Activated CD8-positive, alpha-beta memory T cell treated with anti-CD3 and anti-CD28 coated beads for 1 hour (primary cell): ENCODE measurements at regions not wholly inside any gene's neighbourhood (a gene's known extent, or its start where the extent isn't known, plus 50 kb on each side); places are given as distances from the start of the nearest gene placed in this dataset.
"Not testable (repeated sequence)": the region's sequence is repeated elsewhere in the genome, so short reads cannot be mapped to it uniquely, and the experiment has no call there.

Experiments used
- DNase-seq, 2 donors: peaks; one replicate each; pipeline ENCODE4 v3.0.0-alpha.2; 2020; ENCODE audit warnings: low read depth in 1 of 2; ENCODE audit errors: extremely low read depth in 1 of 2

DNA sequence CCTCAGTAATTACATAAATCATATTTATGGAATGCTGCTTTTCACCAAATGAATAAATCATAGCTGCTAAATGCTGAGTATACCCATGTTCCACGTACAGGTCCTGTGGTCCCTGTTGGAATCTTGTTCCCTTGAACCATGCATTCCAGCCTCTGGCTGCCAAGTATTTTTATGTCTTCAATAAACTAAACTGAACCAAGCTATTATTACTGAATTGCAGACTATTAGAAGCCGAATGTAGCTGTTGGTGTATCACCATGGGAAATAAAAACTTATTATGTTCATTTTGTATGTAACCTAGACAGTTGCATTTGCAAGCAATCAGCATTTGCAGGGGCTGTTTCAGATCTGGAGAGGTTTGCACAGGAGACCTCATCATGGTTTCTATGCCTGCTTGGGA lies 362.4 kb downstream of the ADCYAP1 start:
- DNase-seq = no peak

DNA sequence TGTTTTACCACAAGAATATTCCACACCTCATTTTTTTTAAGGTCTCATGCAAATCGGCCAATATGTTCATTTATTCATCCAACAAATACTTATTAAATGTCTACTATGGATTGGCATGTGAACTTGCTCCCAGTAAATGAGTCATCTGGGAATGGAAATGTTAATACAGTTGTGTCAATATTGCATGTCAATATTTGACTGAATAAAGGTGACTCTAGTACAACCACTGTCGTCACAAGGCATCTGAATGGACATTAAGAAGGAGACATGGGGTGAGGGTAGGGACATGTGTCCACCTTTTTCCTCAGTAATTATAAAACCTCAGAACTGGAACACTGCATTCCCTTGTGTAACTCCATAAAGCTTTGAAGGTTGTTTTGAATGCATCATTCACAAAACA lies 365.4 kb downstream of the ADCYAP1 start:
- DNase-seq = no peak

DNA sequence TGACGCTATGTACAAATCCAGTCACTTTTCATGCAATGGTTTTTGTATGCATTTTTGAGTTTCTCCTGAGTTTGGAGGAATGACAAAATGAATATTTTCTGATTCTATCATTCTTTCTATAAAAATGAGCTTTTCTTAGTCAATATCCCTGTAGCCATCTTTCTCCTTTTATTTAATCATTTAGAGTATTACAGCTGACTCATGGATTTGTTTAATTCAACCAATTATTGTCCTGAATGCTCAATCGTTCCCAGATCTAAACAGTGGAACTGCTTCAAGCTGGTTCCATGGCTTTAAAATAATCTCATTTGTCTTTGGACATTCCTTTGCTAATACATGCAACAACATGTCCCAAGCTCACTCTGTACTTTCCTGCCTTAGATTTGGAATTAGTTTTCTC lies 368.8 kb downstream of the ADCYAP1 start:
- DNase-seq = no peak

DNA sequence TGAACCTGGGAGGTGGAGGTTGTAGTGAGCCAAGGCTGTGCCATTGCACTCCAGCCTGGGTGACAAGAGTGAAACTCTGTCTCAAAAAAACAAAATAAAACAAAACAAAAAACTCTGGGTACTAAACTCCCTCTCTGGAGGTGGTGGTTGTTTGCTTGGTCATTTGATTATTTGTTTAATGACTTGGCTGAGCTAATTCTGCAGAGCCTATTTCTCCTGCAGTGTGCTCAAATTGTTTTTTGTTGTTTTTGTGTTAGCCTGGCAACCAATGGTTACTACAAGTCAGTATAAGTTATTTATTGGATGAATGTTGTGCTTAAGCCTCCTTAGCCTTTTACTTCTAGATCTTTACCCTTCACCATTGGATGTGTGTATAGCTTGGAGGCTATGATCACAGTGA lies 387.5 kb downstream of the ADCYAP1 start:
- DNase-seq = no peak

DNA sequence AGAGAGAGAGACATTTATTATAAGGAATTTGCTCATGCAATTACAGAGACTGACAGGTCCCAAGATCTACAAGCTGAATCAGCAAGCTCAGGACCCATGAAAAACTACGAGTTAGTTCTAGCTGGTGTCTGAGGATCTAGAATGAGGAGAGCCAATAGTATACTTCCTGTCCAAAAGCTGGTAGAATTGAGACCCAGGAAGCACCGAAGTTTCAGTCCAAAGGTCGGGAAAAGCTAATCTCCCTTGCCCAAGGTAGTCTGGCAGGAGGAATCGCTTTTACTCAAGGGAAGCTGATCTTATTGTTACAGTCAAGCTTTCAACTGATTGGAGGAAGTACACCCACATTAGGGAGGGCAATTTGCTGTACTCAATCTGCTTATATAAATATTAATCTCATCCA lies 389.6 kb downstream of the ADCYAP1 start:
- no peak for DNase-seq

DNA sequence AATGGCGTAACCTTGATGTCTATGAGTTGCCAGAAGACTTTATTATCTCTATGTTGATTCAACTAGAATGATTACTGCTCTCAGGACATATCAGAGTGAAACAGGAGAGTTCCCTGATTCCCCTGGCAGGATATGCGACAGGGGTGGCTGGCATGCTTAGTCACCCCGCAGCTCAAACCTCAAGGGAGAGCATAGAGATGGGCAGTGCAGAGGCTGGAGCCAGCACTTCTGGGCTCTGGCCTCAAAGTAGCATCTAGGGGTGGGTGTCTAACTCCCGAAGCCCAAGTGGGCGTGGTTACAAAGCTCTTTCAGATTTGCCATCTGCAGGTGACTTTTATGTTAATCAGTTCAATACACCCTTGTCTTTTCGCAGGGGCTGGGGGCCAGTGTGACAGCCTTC lies 391.6 kb downstream of the ADCYAP1 start:
- no peak for DNase-seq

DNA sequence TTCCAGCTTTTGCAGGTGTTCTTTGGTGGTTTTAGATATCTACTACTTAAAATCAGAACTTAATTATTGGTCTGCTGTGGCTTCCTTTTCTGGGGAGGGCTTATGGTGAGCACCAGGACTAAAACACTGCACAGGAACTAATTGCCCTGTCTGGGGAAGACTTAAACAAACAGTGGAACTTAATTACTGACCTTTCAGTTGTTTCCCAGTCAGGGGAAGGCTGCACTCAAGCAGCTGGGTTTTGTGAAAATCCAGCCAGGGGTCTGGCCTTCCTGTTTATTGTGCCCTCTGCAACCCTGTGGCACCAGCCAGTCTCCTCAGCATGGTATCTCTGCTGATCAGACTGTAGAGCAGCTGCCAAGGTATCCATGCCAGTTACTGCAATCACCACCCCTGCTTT lies 398.2 kb downstream of the ADCYAP1 start:
- DNase-seq = no peak

DNA sequence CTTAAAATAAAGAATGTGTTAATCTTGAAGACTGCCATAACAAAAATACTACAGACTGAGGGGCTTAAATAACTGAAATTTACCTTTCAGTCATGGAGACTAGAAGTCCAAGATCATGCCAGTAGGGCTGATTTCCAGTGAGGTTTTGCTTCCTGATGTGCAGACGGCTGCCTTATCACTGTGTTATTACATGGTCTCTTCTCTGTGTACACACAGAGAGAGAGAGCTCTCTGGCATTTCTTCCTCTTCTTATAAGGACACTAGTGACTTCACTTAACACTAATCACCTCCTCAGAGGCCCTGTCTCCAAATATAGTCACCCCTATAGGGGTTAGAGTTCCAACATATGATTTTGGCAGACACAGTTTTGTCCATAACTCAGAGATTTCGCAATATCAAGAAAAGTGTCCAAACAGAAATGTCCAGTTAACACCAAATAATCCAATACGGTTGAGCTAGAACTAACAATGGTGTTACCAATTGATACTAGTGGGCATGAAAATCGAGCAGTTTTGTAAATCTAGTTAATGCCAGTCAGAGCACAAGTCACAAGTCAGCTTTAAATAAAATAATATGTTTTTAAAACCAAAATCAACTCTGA lies 399.8 kb downstream of the ADCYAP1 start:
- DNase-seq = no peak

DNA sequence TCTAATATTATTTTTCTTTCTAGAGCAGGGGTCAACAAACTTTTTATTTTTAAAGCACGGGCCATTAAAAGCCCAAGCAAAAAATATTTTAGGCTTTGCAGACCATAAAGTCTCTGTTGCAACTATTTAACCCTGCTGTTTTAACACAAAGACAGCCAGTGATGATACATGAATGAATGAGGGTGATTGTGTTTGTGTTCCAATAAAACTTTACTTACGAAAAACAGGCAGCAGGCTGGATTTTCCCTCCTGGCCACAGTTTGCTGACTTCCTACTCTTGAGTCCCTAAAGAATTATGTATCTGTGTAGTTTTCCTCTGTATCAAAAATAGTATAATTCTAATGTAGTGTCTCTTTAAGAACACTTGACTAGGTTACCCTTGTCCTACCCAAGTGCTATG lies 402.0 kb downstream of the ADCYAP1 start:
- no peak for DNase-seq

DNA sequence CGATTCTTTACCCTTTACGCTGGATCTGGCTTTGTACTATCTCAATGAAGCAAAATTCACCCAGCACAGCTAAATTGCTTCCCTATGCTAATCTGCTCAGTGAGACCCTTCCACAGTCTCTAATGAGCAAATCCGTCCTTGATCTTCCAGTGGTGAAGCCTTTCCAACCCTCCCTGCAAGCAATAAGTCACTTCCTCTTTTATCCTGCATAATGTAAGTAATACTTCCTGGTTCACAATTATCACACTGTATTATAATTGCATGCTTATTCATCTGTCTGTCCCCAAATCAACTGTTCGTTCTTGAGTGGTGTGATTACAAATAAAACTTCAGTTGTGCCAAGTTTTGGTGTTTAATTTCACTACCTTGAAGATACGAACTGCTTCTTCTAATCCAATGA lies 404.0 kb downstream of the ADCYAP1 start:
- DNase-seq = no peak

DNA sequence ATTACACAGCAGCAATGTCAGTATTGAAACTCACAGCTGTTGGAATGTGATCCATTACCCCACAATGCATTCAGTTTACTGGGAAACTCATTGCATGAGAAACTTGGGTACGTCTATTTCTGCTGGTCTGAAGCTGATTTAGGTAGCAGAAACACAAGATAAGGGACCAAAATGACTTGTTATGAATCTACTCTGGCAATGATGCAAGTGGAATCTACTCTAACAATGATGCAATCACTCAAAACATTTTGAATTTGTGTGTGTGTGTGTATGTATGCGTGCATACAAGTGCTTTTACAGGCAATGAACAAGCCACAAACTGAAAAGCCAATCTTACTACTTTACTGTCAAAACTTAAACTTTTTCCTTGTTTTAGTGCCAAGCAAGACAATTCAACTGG lies 406.7 kb downstream of the ADCYAP1 start:
- no peak for DNase-seq

DNA sequence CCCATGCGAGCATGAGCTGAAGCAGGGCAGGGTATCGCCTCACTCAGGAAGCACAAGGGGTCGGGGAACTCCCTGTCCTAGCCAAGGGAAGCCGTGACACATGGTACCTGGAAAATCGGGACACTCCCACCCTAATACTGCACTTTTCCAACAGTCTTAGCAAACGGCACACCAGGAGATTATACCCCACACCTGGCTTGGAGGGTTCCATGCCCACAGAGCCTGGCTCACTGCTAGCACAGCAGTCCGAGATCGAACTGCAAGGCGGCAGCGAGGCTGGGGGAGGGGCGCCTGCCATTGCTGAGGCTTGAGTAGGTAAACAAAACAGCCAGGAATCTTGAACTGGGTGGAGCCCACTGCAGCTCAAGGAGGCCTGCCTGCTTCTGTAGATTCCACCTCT lies 430.7 kb downstream of the ADCYAP1 start:
- DNase-seq = not testable (repeated sequence)

DNA sequence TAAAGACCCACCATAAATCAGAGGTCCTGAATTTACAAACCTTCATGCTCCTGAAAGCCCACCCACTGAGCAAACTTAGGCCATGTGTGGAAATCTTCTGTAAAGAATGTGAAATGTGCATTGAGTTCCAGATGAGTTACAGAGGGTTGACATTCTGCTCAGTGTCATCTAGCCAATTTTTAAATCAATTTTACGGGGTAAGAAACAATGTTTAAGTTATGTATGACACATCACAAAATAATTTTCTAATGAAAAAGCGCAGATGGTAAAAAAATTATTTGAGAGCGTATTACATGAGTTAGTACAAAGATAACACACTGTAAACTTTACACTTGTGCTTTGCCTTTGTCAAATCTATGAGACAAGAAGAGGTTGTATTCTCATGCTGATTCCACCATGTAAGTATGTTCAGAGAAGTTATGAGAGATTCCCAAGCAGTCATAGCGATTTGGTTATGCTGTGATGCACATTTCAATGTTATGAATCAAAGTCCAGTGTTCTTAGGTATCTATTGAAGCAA lies 446.3 kb downstream of the ADCYAP1 start:
- no peak for DNase-seq

DNA sequence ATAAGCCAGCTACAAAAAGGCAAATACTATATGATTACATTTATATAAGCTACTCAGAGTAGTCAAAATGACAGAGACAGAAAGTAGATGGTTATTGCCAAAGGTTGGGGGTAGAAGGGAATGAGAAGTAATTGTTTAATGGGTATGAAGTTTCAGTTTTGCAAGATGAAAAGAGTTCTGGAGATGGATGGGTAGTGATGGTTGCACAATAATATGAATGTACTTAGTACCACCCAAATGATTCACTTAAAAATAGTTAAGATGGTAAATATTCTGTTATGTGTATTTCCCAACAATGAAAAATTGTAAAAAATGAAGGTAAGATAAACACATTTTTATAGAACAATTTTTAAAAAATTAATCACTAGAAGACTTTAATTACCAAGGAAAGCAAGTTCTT lies 448.4 kb downstream of the ADCYAP1 start:
- DNase-seq = no peak

DNA sequence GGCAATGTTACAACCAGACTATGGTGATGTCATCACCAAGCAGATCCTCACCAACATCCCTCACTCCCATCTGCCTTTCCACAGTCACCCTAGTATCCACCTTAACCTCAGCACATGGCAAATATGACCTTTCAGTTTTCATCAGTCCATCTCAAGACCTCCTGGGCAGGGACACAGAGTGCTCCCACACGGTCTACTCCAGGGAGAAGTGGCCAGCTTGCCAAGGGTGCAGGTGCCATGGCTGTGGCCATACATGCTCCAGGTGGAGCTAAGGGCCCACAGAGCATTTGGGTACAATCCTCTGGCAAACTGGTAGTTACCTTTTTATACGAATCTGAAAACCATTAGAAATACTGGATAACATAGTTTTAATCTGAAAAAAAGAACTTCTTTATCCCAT lies 453.1 kb downstream of the ADCYAP1 start:
- no peak for DNase-seq

DNA sequence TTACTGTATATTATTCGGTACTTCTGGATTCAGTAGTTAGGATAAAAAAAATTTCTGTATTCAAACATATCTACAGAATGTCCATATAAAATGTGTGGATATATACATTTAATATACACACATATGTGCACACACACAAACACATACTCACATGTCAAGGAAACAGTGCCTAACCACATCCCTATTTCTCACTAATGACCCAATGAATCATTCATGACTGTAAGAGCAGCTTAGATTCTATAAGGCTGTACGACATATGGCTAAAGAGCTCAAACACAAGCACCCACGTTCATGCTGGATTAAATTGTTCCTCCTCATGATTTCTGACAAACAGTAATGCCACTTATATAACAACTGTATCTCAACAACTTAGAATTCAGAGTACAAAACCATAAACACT lies 457.3 kb downstream of the ADCYAP1 start:
- DNase-seq = no peak

DNA sequence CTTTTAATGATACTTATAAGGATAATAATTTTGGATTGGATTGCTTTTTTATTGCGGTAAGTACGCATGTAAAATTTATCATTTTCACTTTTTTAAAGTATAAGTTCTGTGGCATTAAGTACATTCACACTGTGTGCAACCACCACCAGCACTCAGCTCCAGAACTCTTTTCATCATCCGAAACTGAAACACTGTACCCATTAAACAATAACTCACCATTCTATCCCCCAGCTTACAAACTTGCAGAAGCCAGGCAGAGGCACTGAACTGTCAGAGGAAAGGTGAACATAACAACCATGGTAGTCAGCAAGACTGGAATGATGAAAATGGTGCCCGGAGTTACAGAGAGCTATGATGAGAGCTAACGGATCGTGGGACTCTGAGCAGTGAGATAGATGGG lies 465.9 kb downstream of the ADCYAP1 start:
- DNase-seq = no peak

DNA sequence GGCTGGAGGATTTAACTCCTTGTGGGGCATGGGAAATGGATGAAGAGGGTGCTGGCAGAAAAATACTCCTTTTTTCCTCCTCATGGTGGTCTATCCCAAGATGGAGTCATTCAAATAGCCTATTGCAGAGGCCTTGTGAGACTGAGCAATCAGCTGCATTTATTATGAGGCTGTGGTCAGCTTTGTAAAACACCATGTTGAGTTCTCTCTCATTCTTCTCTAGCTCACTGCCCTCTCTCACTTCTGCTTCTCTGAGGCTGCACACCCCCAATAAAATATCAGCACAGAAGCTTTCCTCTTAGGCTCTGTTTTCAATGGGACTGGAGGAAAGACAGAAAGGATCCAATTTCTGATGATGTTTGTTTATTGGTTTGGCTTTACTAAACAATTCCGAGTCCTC lies 467.1 kb downstream of the ADCYAP1 start:
- no peak for DNase-seq

DNA sequence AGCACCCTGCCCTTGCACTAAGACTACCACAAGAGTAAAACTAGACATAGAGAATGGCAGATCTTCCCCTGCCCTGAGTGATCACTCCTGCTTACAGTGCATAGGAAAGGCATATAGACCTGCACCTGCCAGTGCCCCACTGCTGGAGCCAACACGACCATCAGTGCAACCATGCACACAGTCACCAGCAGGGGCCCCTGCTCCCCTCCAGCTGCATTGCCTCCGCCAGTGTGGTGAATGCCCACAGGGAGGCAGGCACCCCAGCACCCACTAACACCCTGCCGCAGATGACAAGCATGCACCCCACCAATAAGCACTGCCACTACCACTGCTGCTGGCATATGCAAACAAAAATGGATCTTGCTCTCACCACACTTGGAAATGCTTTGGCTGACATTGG lies 478.8 kb downstream of the ADCYAP1 start:
- DNase-seq = no peak

DNA sequence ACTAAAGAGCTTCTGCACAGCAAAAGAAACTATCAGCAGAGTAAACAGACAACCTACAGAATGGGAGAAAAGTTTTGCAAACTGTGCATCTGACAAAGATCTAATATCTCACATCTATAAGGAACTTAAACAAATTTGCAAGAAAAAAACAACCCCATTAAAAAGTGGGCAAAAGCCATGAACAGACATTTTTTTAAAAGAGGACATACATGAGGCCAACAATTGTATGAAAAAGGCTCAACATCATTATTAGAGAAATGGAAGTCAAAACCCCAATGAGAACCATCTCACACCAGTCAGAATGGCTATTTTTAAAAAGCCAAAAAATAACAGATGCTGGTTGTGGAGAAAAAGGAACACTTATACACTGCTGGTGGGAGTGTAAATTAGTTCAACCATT lies 483.8 kb downstream of the ADCYAP1 start:
- not testable (repeated sequence) for DNase-seq

DNA sequence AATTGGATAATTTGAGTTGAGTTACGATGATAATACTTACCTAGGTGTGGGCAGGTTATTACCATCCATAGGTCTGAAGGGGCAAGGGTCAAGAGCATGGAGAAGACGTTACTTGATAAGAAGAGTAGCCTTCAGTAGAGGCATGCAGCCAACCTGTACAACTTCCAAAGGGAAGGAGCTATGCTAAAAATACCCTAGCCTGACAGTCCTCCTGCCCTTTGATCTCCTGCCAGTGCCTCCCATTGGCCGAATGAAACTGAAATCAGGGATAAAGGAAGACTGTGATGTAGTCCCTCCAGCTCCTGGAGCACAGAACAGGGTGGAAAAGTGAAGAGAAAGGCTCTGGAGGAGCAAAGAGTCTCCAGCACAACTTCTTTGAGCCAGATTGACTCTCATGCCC lies 487.4 kb downstream of the ADCYAP1 start:
- DNase-seq = no peak

DNA sequence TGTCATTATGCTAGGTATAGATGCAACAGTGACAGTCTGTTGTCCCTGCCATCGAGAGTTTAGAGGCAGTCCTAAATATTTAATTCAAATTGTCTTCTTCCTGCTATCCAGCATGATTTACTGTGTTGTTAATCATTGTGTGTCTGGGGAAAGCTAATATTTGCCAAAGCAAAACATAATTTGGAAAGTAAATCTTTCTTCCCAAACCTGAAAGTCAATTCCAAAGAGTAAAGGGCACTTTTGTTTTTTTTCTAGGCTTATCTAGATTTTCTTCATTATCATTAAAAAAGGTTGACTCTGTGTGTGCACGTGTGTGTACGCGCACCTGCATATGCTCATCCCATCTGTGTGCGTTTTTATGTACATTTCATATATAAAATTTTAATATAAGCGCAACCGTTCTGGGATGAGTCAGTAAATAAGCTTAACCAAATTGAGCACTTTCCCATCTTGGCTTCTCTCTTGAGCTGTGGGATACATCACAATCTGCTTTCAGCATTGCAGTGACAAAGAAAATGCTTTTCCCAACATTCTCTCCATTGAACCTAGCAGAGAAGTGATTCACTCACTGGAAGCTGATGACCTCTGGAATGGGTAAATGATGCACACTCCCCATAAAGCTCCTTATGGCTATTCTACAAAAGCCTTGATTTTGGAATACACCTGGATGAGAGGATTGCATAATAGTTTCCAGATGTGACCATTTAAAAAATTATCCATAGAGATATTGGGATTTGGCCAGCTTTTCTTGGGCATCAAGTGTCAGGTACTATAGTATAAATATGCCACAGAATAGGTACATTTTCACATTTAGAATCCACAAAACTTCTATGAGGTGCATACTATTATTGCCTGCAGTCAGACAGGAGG lies 488.4 kb downstream of the ADCYAP1 start:
- DNase-seq = no peak
